GM23338 (cell line): ENCODE measurements at regions not wholly inside any gene's neighbourhood (a gene's known extent, or its start where the extent isn't known, plus 50 kb on each side); places are given as distances from the start of the nearest gene placed in this dataset.

ENCODE experiments used
- ATAC-seq: fragments of 200-7000 bp; cut with Tn5 transposase; 3 replicates; pipeline ENCODE4 v1.9.1; 2020
- DNase-seq: peaks from one replicate; pipeline ENCODE4 v3.0.0-alpha.2; 2015; ENCODE audit warnings: low spot score
- H2AFZ ChIP-seq: fragments of 200-600 bp; sonication (generic); 2 replicates; pipeline ENCODE4 v1.8.0; 2016; ENCODE audit warnings: antibody characterized with exemption, mild to moderate bottlenecking, moderate library complexity
- H3F3A ChIP-seq: fragments of 200-600 bp; sonication (generic); replicated peaks from 2 replicates; pipeline ENCODE4 v1.8.0; 2017; ENCODE audit warnings: antibody characterized with exemption, mixed run types, low read depth
- H3K27ac ChIP-seq: fragments of 200-600 bp; sonication (generic); 2 replicates; pipeline ENCODE4 v1.6.1; 2016; ENCODE audit warnings: low read depth
- H3K27me3 ChIP-seq: fragments of 200-600 bp; sonication (generic); 2 replicates; pipeline ENCODE4 v1.8.0; 2016; ENCODE audit warnings: mild to moderate bottlenecking, mixed run types, moderate library complexity; ENCODE audit not compliant: insufficient read depth
- H3K36me3 ChIP-seq: fragments of 200-600 bp; sonication (generic); 2 replicates; pipeline ENCODE4 v1.8.0; 2016; ENCODE audit warnings: mild to moderate bottlenecking; ENCODE audit not compliant: insufficient read depth
- H3K4me1 ChIP-seq: fragments of 200-600 bp; sonication (generic); 2 replicates; pipeline ENCODE4 v1.8.0; 2016; ENCODE audit warnings: mild to moderate bottlenecking, moderate library complexity; ENCODE audit not compliant: insufficient read depth
- H3K4me2 ChIP-seq: fragments of 200-600 bp; sonication (generic); 2 replicates; pipeline ENCODE4 v1.7.1; 2017; ENCODE audit warnings: mixed run types
- H3K4me3 ChIP-seq: fragments of 200-600 bp; sonication (generic); 2 replicates; pipeline ENCODE4 v1.6.1; 2016; ENCODE audit warnings: mixed run types
- H3K79me2 ChIP-seq: fragments of 200-600 bp; sonication (generic); replicated peaks from 2 replicates; pipeline ENCODE4 v1.8.0; 2017; ENCODE audit warnings: mild to moderate bottlenecking; ENCODE audit not compliant: insufficient read depth
- H3K9me2 ChIP-seq: fragments of 200-600 bp; sonication (generic); 2 replicates; pipeline ENCODE4 v1.8.0; 2017; ENCODE audit not compliant: insufficient read depth
- H4K20me1 ChIP-seq: fragments of 200-600 bp; sonication (generic); replicated peaks from 2 replicates; pipeline ENCODE4 v1.8.0; 2017; ENCODE audit warnings: mild to moderate bottlenecking; ENCODE audit not compliant: insufficient read depth
- H3K27ac Mint-ChIP-seq: 2 replicates; pipeline ENCODE4 v1.8.0; 2020; ENCODE audit warnings: inconsistent platforms, mild to moderate bottlenecking, moderate library complexity, mixed read lengths
- H3K27me3 Mint-ChIP-seq: 3 replicates; pipeline ENCODE4 v1.8.0; 2022; ENCODE audit warnings: low read depth, mild to moderate bottlenecking, moderate library complexity, mixed read lengths, inconsistent platforms; ENCODE audit not compliant: insufficient read depth, poor library complexity
- H3K36me3 Mint-ChIP-seq: 3 replicates; pipeline ENCODE4 v1.8.0; 2021; ENCODE audit warnings: low read depth, mild to moderate bottlenecking, inconsistent platforms, moderate library complexity, mixed read lengths
- H3K4me1 Mint-ChIP-seq: 3 replicates; pipeline ENCODE4 v1.8.0; 2020; ENCODE audit warnings: mild to moderate bottlenecking, inconsistent platforms, mixed read lengths
- H3K4me3 Mint-ChIP-seq: 3 replicates; pipeline ENCODE4 v1.8.0; 2021; ENCODE audit warnings: moderate library complexity, mild to moderate bottlenecking, inconsistent platforms, mixed read lengths
- H3K9me3 Mint-ChIP-seq: 3 replicates; pipeline ENCODE4 v1.8.0; 2020; ENCODE audit warnings: moderate library complexity, mild to moderate bottlenecking, inconsistent platforms, mixed read lengths
- CREB1 ChIP-seq: fragments of 250-450 bp; sonication (Bioruptor Pico); IDR thresholded peaks from 2 replicates; pipeline ENCODE4 v1.5.0; 2020; ENCODE audit warnings: low read depth, mild to moderate bottlenecking, moderate library complexity
- CTCF ChIP-seq, 2 experiments: fragments of 200-600 bp in 1 of 2; sonication (generic) in 1 of 2; conservative IDR thresholded peaks; 2 replicates each; pipeline versions ENCODE4 v1.5.1 to v1.6.1; 2016 to 2017; ENCODE audit warnings: antibody characterized with exemption in 2 of 2, low read depth in 2 of 2, mild to moderate bottlenecking in 2 of 2, moderate library complexity in 1 of 2
- EZH2 ChIP-seq: fragments of 200-600 bp; sonication (generic); IDR thresholded peaks from one replicate; pipeline ENCODE4 v1.8.0; 2017; ENCODE audit warnings: antibody characterized with exemption, mild to moderate bottlenecking, low read depth; ENCODE audit not compliant: unreplicated experiment
- EZH2phosphoT487 ChIP-seq: fragments of 200-600 bp; sonication (generic); IDR thresholded peaks from one replicate; pipeline ENCODE4 v1.8.1; 2018; ENCODE audit warnings: antibody characterized with exemption; ENCODE audit not compliant: unreplicated experiment
- JUNB ChIP-seq: IDR thresholded peaks from one replicate; pipeline ENCODE4 v1.6.1; 2016; ENCODE audit warnings: antibody characterized with exemption; ENCODE audit not compliant: unreplicated experiment
- POLR2AphosphoS5 ChIP-seq: IDR thresholded peaks from 2 replicates; pipeline ENCODE4 v1.6.1; 2016; ENCODE audit warnings: antibody characterized with exemption, low read depth
- REST ChIP-seq: IDR thresholded peaks from one replicate; pipeline ENCODE4 v1.6.1; 2018; ENCODE audit warnings: antibody characterized with exemption; ENCODE audit not compliant: unreplicated experiment
- ZNF114 ChIP-seq: fragments of 250-450 bp; sonication (Bioruptor Pico); IDR thresholded peaks from 2 replicates; pipeline ENCODE4 v1.5.0; 2020; ENCODE audit warnings: mild to moderate bottlenecking, moderate library complexity
- ZNF331 ChIP-seq: fragments of 250-450 bp; sonication (Bioruptor Pico); IDR thresholded peaks from 2 replicates; pipeline ENCODE4 v1.5.0; 2020; ENCODE audit warnings: low read depth, mild to moderate bottlenecking, moderate library complexity
- ZNF462 ChIP-seq: fragments of 250-450 bp; sonication (Bioruptor Pico); IDR thresholded peaks from 2 replicates; pipeline ENCODE4 v1.5.0; 2020; ENCODE audit warnings: mild to moderate bottlenecking, moderate library complexity

- TF ChIP-seq REST = no peak
- no peak for TF ChIP-seq EZH2
- no peak for TF ChIP-seq ZNF114 (CRISPR knock-in tag)
Measured at GRCh38 chr3:137324114-137324513, 366.3 kb downstream of the IL20RB start (continued).

GRCh38 chr3:137325170-137325569 is 367.4 kb downstream of the IL20RB start:
- TF ChIP-seq CTCF (conservative IDR thresholded peaks at IDR 0.05; ENCODE audit: low read depth in 2 of 2) (no peak), ZNF331 (no peak), CREB1 (CRISPR knock-in tag) (no peak), POLR2AphosphoS5 (no peak), JUNB (no peak), ZNF462 (CRISPR knock-in tag) (no peak), EZH2 (no peak), REST (no peak), EZH2phosphoT487 (no peak)
- H3K27me3 ChIP-seq = no peaks in the 10 kb centered on the region
- Mint-ChIP-seq H3K4me3 (no peak overlapping the region), H3K27ac (no peak overlapping the region), H3K36me3 (peaks cover 3% of the 10 kb centered on the region; the same call in 2 of the 3 replicates), H3K27me3 (no peaks in the 10 kb centered on the region), H3K9me3 (peaks cover 14% of the 10 kb centered on the region; the same call in 2 of the 3 replicates), H3K4me1 (peaks cover 15% of the 10 kb centered on the region)
- H2AFZ ChIP-seq = no peak overlapping the region
- no peak overlapping the region for H3K4me3 ChIP-seq
- no peaks in the 10 kb centered on the region for H3K36me3 ChIP-seq
- H4K20me1 ChIP-seq = no peaks in the 10 kb centered on the region
- H3K79me2 ChIP-seq = no peaks in the 10 kb centered on the region
- peaks cover 8% of the 10 kb centered on the region for H3K9me2 ChIP-seq
- no peaks in the 10 kb centered on the region for H3F3A ChIP-seq
- no peak overlapping the region for H3K27ac ChIP-seq
- H3K4me1 ChIP-seq = 0 out of 2 replicates have a peak, but pooled peaks cover 6% of the 10 kb centered on the region
- ATAC-seq (no peak), DNase-seq (no peak)
- no peak overlapping the region for H3K4me2 ChIP-seq
